COLO829 (cell line): ENCODE measurements at regions not wholly inside any gene's neighbourhood (a gene's known extent, or its start where the extent isn't known, plus 50 kb on each side); places are given as distances from the start of the nearest gene placed in this dataset.
"Not testable (repeated sequence)": the region's sequence is repeated elsewhere in the genome, so short reads cannot be mapped to it uniquely, and the experiment has no call there.

Experiments
- DNase-seq: peaks from one replicate; pipeline ENCODE4 v3.0.0; 2012; ENCODE audit warnings: low spot score

DNA sequence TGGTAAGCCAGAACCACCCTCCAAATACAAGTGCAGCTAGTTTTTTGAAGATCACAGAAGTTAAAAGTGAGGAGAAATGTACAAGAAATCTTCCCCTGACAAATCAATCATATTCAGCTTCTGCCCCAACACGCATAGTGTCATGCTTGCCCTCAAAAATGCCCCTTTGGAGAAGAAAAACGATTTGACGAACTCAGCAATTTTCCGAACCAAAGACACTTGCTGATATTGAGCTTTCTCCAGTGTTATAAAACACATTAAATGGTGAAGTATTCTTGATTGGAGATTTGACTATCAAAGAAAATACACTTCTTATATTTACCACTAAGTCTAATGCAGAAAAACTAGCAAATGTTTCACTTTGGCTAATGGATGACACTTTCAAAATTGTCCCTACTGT is 195.5 kb downstream of the ETV1 start:
- DNase-seq = no peak

DNA sequence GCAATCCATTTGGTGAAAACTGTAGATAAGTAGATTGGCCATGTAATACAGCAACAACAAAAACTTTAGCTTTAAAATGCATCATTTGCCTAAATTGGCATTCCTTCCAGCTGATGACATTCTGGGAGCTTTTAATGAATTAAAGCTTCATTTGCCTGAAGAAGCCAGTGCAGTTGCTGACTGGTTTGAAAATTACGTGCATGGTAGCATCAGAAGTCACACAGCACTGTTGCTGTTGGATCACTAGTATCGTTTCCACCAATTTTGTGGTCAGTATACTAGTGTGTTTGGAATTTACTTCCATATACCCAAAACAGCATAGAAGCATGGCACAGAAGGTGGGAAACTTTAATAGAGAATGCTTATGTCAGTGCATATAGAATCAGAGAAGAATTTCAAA is 194.9 kb downstream of the ETV1 start:
- DNase-seq = no peak

DNA sequence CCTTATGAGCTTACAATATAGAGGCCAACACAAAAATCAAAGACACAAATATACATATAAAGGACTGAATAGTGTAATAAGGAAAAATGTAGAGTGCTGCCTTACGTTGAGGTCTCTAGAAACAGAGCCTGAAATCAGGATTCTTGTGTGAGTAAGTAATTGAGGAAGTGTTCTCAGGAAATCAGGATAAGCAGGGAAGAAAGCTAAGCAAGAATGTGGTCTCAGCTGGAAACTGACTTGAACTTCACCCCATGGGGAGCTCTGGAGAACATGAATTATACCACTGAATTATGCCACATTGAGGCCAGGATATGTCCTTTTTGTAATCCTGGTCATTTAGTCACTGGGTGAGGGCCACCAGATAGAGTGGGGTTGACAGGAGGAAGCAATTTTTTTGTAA is 191.9 kb downstream of the ETV1 start:
- DNase-seq = no peak

DNA sequence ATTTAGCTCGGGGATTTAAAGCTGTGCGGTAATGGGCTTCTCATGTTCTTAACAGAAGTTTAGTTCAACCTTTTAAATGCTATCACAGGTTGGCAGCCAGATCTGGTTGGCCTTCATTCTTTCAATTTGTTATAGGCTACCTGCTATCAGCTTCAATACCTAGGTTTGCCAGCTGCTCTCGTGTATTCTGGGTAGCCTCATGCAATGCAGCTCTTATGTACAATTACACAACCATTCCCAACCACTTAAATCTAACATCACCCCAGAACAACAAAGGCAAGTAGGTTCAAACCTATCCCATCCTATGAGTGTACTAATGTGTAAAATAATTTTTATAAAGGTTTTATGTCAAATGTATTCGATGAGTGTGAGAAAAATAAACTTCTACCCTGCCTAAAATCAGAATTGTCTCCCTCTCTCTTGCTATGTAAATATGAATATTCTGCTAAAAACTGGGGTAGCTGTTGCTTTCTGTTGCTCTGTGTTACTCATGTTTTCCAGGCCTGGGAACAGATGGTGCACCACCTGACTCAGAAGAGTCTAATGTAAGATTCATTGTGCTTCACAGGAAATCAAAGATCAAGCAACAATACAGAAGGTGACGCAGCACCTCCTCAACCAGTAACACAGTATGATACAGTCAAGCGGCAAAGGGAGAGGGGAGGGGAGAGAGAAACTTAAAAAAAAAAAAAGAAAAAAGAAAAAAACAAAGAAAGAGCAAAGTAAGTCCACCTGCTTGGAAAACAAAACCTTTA is 188.6 kb downstream of the ETV1 start:
- DNase-seq = peak; percentile 23

DNA sequence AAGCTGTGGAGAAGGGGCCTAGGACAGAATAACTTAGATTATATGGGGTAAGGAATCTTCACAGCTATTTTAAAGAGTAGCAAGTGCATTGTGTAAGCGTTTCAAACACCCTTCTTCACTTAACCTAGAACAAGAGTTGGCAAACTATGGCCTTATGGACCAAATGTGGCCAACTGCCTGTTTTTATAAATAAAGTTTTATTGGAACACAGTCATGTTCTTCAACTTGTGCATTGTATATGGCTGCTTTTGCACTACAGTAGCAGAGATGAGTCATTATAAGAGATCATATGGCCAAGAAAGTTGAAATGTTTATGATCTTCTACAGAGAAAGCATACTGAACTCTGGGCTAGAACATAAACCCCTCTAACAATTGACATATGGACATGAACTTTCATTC is 187.8 kb downstream of the ETV1 start:
- no peak for DNase-seq

DNA sequence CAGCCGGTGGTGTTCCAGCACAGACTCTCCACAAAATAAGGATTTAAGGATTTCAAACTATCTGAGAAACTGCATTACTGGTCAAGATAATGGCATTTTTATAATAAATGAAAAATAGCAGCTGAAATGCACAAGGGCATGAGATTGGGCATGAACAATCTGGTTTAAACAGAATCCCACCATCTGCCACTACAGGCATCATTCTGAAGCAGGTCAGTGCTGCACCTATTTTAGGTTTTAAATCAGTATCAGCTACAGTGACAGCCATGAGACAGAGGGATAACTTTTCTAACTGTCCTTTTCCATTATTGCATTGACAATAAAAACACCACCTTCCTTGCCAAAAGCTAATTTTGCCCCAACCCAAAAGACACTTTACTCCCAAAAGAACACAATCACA is 186.8 kb downstream of the ETV1 start:
- no peak for DNase-seq

DNA sequence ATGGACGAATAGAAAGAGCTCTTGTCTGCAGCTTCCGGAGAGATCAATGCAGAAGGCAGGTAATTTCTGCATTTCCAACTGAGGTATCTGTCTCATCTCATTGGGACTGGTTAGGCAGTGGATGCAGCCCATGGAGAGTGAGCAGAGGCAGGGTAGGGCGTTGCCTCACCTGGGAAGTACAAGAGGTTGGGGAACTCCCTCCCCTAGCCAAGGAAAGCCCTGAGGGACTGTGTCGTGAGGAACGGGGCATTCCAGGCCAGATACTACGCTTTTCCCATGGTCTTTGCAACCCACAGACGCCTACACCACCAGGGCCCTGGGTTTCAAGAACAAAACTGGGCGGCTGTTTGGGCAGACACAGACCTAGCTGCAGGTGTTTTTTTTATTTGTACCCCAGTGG is 186.3 kb downstream of the ETV1 start:
- DNase-seq = no peak

DNA sequence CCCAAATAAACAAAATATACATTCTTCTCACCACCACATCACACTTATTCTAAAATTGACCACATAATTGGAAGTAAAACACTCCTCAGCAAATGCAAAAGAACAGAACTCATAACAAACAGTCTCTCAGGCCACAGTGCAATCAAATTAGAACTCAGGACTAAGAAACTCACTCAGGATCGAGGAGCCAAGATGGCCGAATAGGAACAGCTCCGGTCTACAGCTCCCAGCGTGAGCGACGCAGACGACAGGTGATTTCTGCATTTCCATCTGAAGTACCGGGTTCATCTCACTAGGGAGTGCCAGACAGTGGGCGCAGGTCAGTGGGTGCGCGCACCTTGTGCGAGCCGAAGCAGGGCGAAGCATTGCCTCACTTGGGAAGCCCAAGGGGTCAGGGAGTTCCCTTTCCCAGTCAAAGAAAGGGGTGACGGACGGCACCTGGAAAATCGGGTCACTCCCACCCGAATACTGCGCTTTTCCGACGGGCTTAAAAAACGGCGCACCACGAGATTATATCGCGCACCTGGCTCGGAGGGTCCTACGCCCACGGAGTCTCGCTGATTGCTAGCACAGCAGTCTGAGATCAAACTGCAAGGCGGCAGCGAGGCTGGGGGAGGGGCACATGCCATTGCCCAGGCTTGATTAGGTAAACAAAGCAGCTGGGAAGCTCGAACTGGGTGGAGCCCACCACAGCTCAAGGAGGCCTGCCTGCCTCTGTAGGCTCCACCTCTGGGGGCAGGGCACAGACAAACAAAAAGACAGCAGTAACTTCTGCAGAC is 183.2 kb downstream of the ETV1 start:
- not testable (repeated sequence) for DNase-seq

DNA sequence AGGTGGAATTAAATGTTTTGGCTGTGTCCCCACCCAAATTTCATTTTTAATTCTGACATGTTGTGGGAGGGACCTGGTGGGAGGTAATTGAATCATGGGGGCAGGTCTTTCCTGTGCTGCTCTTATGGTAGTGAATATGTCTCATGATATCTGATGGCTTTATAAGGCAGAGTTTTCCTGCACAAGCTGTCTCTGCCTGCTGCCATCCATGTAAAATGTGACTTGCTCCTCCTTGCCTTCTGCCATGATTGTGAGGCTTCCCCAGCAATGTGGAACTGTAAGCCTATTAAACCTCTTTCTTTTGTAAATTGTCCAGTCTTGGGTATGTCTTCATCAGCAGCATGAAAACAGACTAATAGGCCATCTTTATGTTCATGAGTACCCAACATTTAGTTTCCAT is 172.2 kb downstream of the ETV1 start:
- not testable (repeated sequence) for DNase-seq

DNA sequence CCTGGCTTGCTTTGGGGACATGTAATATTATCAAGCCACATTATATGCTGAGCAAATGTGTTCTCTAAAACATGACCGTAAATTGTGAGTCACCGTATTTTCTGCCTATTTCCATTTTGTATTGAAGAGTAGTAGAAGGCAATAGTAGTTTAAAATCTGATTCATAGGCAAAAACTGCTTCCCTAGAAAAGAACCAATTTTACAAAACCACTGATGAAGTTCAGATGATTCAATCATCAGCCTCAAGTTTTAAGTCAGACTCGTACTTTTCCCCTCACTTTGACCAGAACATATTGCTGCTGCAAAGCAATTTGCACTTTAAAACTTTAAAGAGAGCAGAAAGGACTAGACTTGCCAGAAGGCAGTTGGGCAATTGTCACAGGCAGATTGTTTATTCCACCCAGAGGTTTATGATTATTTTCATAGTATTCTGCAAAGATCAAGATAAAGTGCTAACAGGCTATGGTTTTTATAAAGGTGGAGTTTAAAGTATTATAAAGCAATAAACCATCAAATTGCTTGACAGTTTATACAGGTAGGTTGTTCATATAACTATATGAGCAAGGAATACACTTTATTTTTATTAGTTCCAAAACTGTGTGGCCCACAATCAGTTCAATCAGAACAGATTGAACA is 168.2 kb downstream of the ETV1 start:
- DNase-seq = no peak

DNA sequence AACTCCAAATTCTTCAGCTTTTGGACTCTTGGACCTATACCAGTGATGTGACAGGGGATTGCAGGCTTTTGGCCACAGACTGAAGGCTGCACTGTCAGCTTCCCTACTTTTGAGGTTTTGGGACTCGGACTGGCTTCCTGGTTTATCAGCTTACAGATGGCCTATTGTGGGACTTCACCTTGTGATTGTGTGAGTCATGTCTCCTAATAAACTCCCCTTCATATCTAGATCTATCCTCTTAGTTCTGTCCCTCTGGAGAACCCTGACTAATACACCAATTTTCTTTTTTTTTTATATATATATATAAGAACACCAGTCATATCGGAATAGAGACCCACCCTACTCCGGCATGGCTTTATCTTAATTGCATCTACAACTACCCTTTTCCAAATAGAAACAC is 166.8 kb downstream of the ETV1 start:
- DNase-seq = peak; percentile 47

DNA sequence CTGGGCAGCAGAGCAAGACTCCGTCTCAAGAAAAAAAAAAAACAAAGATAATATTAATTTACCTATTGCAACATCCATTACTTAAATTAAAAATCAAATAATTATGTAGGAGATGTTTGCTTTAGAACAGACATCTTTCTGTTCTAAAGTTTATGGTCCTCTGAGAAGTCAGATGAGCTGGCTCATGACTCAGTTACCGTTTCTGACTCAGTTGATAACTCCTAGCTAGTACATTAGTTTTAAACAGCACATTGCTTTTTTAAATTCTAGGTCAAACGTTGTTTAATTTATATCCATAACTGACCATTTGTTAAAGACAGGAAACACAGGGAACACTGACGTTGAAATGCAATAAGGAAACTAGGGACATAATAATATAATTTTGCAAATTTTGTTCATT is 162.7 kb downstream of the ETV1 start:
- no peak for DNase-seq

DNA sequence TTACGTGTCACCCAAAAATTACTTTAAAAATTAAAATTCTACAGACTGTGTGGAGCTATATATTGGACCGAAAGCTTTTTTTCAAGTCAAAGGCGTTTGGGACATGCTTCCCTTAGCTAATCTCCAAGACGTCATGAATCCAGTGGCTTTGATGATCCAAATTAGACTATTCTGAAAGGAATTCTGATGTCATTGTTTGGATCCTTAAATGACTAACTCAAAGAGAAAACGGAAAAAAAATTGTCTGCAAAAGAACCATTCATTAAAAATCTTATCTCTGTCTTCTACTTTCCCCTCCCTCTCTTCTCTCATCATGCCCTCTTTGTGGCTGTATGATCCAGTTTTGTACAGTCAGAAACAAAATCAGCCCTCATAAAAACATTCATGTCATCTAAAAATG is 161.8 kb downstream of the ETV1 start:
- DNase-seq = peak; percentile 34

DNA sequence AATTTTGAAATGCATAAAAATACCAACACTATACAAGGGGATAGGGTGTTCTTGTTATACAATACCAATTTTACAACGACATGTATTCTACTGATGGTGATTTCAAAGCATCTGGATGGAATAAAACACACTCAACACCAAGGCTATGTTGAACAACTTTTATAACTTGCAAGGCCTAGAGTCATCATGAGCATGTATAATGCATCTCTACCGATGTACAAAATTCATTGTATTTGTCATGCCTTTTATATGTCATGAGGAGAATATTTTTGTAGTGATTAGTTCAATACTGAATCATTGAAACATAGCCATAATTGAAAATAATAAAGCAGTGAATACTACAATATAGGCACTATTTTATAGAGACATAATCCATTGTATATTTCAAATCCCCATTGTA is 160.2 kb downstream of the ETV1 start:
- no peak for DNase-seq

DNA sequence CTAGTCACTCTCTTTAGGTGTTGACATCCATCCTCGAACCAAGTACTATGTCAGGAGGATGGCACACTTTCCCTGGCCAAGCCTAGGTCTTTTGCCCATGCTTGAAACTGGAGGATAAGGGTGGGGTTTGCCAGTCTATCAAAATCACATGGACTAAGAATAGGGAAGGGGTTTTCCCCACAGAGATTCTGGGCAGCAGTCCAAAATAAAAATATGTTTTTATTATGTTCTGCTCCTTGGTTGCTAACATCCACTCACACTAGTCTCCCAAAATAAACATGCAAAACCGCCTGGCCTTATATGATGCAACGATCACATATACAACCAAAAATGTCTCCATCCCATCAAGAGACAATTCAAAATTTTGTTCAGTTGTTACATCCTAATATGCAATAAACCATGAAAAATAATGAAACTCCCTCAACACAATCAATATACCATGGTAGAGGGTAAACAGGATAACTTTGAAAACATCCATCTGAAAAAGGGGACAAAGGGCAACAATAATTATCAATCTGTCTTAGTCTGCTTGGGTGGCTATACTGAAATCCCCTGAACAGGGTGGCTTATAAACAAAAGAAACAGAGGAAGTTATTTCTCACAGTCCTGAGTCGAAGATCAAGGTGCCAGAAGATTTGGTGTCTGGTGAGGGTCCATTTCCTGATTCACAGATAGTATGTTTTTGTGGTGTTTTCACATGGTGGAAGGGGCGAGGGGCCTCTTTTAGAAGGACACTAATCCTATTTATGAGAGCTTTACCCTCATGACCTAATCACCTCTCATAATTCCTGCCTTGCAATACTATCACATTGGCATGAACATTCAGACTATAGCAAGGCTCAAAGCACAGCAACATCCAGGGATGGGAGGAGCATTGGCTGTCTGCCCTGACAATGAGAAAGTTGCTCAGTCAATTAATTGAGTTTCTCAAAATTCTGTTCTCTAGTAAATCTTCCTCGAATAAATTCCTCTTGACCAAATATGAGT is 159.3 kb downstream of the ETV1 start:
- no peak for DNase-seq

DNA sequence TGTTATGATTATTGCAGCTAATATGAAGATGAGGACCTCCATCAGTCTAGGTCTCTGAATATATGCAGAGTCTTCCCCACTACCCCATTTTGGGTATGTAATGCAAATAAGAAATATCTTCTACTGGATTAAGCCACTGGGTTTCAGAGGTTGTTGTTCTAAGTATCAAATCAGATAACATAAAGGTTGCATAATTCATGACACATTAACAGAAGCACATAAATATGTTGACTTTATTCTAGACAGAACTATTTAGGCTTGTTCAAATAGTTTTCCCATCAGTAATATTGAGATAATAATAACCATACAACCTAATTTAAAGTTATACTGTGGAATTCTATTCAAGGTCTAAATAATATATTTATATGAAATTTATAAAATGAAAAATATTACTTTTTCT is 157.1 kb downstream of the ETV1 start:
- DNase-seq = no peak

DNA sequence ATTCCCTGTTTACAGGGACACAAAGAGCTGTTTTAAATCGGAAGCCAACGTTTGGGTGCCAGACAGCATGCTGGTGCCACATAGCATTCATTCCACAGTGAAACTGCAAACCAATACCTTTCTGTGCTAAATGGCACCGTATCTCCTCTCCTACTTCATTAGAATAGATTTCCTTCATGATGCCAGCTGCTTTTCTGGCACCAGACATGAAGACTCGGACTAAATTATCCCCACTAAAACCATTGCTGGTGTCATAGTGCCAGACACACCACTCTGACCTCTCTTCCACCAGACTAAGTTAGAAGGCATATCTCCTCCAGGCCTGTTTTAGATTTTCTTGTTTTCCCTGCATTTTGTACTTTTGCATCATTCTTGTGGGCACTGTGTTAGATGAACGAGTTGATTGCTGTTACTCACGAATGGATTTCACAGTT is 155.1 kb downstream of the ETV1 start:
- no peak for DNase-seq

DNA sequence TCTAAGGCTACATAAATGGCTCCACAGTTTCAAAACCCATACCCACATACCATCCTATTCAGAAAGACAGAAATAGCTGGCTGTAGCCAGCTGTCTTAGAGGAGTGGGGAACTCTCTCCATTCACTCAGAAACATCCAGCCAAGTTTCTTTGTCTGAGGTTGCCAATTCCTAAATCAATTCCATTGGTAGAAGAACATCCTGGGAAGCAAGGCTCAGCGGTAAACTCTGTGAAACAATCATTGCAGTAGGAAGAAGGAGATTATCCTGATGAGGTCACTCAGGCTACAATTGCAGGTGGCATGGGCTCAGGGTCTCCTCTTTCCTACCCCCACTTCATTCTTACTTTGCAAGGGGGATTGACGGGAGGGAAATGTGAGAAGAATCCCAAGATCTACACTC is 154.0 kb downstream of the ETV1 start:
- no peak for DNase-seq

DNA sequence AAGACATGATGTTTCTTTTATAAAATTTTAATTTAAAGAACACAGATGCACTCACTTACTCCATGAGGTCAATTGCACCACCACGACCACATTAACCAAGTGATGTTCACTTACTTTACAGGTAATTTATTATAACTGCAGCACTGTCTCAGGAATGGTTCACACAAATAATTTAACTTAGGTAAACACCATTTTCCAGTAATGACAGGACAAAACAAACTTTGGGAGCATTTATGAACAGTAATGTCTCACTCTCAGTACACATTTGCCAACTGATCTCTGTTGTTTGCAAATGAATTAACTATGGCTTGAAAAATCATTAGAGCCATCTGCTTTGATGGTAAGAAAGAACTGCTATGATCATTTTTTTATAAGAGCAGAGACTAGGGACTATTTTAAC is 150.4 kb downstream of the ETV1 start:
- DNase-seq = no peak
